Panc1 (cell line): ENCODE measurements at regions not wholly inside any gene's neighbourhood (a gene's known extent, or its start where the extent isn't known, plus 50 kb on each side); places are given as distances from the start of the nearest gene placed in this dataset.

ENCODE experiments used
- POLR2AphosphoS5 ChIP-seq: IDR thresholded peaks from 2 replicates; pipeline ENCODE4 v1.6.1; 2012; ENCODE audit warnings: mild to moderate bottlenecking, low read depth, low read length, moderate library complexity
- SIN3A ChIP-seq: IDR thresholded peaks from 2 replicates; pipeline ENCODE4 v1.6.1; 2012; ENCODE audit warnings: low read depth, mild to moderate bottlenecking, low read length, moderate library complexity, borderline replicate concordance; ENCODE audit not compliant: insufficient read depth
- TCF7L2 ChIP-seq: IDR thresholded peaks from 2 replicates; pipeline ENCODE4 v1.6.1; 2011; ENCODE audit warnings: mild to moderate bottlenecking, low read depth, low read length, inconsistent platforms
- TF ChIP-seq, protein P1 (sequence below): fragments of 450-650 bp; IDR thresholded peaks from 2 replicates; pipeline ENCODE4 v1.5.1; 2017; ENCODE audit warnings: mild to moderate bottlenecking
- TF ChIP-seq, protein P2 (sequence below), 2 experiments: IDR thresholded peaks; 2 replicates each; pipeline ENCODE4 v1.6.1; 2011 to 2012; ENCODE audit warnings: low read depth in 2 of 2, control low read depth in 1 of 2, low read length in 1 of 2, mild to moderate bottlenecking in 1 of 2, moderate library complexity in 1 of 2; ENCODE audit not compliant: insufficient read depth in 1 of 2

DNA sequence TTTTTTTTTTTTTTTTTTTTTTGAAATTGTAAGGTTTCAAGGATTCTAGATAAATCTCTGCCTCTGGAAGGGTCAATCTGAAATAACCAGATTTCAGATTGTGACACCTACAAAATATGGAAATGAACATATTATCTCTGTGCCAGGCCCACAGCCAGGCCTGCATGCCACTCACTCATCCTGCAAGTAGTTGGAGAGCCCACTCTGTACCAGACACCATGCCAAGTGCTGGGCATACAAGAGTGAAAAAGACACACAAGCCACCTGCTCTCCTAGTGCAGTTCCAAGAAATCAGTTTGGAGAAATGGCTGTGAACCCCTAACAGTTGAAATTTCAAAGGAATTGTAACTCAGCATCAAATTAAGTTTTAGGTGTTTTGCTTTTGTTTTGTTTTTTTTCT lies 145.9 kb upstream of the NOCT start:
- TF ChIP-seq POLR2AphosphoS5 (no peak), SIN3A (no peak), TCF7L2 (no peak)
- TF ChIP-seq, protein P1, sequence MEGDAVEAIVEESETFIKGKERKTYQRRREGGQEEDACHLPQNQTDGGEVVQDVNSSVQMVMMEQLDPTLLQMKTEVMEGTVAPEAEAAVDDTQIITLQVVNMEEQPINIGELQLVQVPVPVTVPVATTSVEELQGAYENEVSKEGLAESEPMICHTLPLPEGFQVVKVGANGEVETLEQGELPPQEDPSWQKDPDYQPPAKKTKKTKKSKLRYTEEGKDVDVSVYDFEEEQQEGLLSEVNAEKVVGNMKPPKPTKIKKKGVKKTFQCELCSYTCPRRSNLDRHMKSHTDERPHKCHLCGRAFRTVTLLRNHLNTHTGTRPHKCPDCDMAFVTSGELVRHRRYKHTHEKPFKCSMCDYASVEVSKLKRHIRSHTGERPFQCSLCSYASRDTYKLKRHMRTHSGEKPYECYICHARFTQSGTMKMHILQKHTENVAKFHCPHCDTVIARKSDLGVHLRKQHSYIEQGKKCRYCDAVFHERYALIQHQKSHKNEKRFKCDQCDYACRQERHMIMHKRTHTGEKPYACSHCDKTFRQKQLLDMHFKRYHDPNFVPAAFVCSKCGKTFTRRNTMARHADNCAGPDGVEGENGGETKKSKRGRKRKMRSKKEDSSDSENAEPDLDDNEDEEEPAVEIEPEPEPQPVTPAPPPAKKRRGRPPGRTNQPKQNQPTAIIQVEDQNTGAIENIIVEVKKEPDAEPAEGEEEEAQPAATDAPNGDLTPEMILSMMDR = no peak
- TF ChIP-seq, protein P2, sequence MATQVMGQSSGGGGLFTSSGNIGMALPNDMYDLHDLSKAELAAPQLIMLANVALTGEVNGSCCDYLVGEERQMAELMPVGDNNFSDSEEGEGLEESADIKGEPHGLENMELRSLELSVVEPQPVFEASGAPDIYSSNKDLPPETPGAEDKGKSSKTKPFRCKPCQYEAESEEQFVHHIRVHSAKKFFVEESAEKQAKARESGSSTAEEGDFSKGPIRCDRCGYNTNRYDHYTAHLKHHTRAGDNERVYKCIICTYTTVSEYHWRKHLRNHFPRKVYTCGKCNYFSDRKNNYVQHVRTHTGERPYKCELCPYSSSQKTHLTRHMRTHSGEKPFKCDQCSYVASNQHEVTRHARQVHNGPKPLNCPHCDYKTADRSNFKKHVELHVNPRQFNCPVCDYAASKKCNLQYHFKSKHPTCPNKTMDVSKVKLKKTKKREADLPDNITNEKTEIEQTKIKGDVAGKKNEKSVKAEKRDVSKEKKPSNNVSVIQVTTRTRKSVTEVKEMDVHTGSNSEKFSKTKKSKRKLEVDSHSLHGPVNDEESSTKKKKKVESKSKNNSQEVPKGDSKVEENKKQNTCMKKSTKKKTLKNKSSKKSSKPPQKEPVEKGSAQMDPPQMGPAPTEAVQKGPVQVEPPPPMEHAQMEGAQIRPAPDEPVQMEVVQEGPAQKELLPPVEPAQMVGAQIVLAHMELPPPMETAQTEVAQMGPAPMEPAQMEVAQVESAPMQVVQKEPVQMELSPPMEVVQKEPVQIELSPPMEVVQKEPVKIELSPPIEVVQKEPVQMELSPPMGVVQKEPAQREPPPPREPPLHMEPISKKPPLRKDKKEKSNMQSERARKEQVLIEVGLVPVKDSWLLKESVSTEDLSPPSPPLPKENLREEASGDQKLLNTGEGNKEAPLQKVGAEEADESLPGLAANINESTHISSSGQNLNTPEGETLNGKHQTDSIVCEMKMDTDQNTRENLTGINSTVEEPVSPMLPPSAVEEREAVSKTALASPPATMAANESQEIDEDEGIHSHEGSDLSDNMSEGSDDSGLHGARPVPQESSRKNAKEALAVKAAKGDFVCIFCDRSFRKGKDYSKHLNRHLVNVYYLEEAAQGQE (IDR thresholded peaks at IDR 0.05; ENCODE audit: insufficient read depth in 1 of 2, low read depth in 2 of 2, low read length in 1 of 2) = no peak
